Neural cell (in vitro differentiated cells): ENCODE measurements at regions not wholly inside any gene's neighbourhood (a gene's known extent, or its start where the extent isn't known, plus 50 kb on each side); places are given as distances from the start of the nearest gene placed in this dataset.

Source experiments
- H2AFZ ChIP-seq: fragments of 200-600, 300-800 bp; sonication (generic), shearing (Covaris generic); 2 replicates; pipeline ENCODE4 v1.6.0; 2014; ENCODE audit warnings: low read depth, mild to moderate bottlenecking, antibody characterized with exemption, low read length, moderate library complexity
- H3F3A ChIP-seq: fragments of 200-600 bp; shearing (Covaris generic); 2 replicates; pipeline ENCODE4 v1.6.1; 2016; ENCODE audit warnings: mild to moderate bottlenecking, moderate library complexity, mixed read lengths, antibody characterized with exemption, low read length; ENCODE audit not compliant: insufficient read depth, poor library complexity, severe bottlenecking
- H3K27ac ChIP-seq: fragments of 200-600, 300-800 bp; sonication (generic), shearing (Covaris generic); 2 replicates; pipeline ENCODE4 v1.5.1; 2014; ENCODE audit warnings: mild to moderate bottlenecking, low read length, moderate library complexity
- H3K27me3 ChIP-seq: fragments of 300-800, 200-600 bp; sonication (generic), shearing (Covaris generic); 2 replicates; pipeline ENCODE4 v1.6.0; 2014; ENCODE audit warnings: mild to moderate bottlenecking, low read depth, low read length, moderate library complexity; ENCODE audit not compliant: insufficient read depth
- H3K36me3 ChIP-seq: fragments of 300-800, 200-600 bp; sonication (generic), shearing (Covaris generic); 2 replicates; pipeline ENCODE4 v1.5.1; 2014; ENCODE audit warnings: mild to moderate bottlenecking, antibody characterized with exemption, low read length, moderate library complexity; ENCODE audit not compliant: insufficient read depth
- H3K4me2 ChIP-seq: fragments of 300-800, 200-600 bp; sonication (generic), shearing (Covaris generic); 2 replicates; pipeline ENCODE4 v1.6.0; 2014; ENCODE audit warnings: mild to moderate bottlenecking, low read length
- H3K4me3 ChIP-seq: fragments of 300-800, 200-600 bp; sonication (generic), shearing (Covaris generic); 2 replicates; pipeline ENCODE4 v1.5.1; 2014; ENCODE audit warnings: mild to moderate bottlenecking, low read length, moderate library complexity
- H3K79me2 ChIP-seq: fragments of 200-600 bp; shearing (Covaris generic); replicated peaks from 2 replicates; pipeline ENCODE4 v1.6.0; 2014; ENCODE audit warnings: mild to moderate bottlenecking, low read length, moderate library complexity; ENCODE audit not compliant: insufficient read depth
- H3K9ac ChIP-seq: fragments of 300-800, 200-600 bp; sonication (generic), shearing (Covaris generic); 2 replicates; pipeline ENCODE4 v1.6.1; 2016; ENCODE audit warnings: mild to moderate bottlenecking, low read length, mixed read lengths
- H3K9me2 ChIP-seq: fragments of 200-600 bp; shearing (Covaris generic); 2 replicates; pipeline ENCODE4 v1.6.1; 2016; ENCODE audit warnings: mild to moderate bottlenecking, low read length, mixed read lengths; ENCODE audit not compliant: insufficient read depth
- H3K9me3 ChIP-seq: fragments of 200-600, 300-800 bp; sonication (generic), shearing (Covaris generic); 2 replicates; pipeline ENCODE4 v1.6.1; 2016; ENCODE audit warnings: mild to moderate bottlenecking, mixed run types, low read length, moderate library complexity, mixed read lengths
- H4K20me1 ChIP-seq: fragments of 200-600 bp; shearing (Covaris generic); 2 replicates; pipeline ENCODE4 v1.6.1; 2016; ENCODE audit warnings: mild to moderate bottlenecking, mixed run types; ENCODE audit not compliant: insufficient read depth
- EP300 ChIP-seq: fragments of 450-650 bp; conservative IDR thresholded peaks from 2 replicates; pipeline ENCODE4 v1.6.1; 2014; ENCODE audit warnings: antibody characterized with exemption, mild to moderate bottlenecking, moderate library complexity; ENCODE audit not compliant: poor library complexity, severe bottlenecking
- EZH2 ChIP-seq: fragments of 200-600, 300-800 bp; shearing (Covaris generic), sonication (generic); IDR thresholded peaks from 2 replicates; pipeline ENCODE4 v1.6.1; 2014; ENCODE audit warnings: antibody characterized with exemption, low read length, borderline replicate concordance, mild to moderate bottlenecking; ENCODE audit not compliant: insufficient read depth, poor library complexity, severe bottlenecking
- MXI1 ChIP-seq: fragments of 450-650 bp; conservative IDR thresholded peaks from 2 replicates; pipeline ENCODE4 v1.6.1; 2014; ENCODE audit warnings: antibody characterized with exemption, mild to moderate bottlenecking; ENCODE audit not compliant: poor library complexity, severe bottlenecking
- POLR2AphosphoS5 ChIP-seq: IDR thresholded peaks from 2 replicates; pipeline ENCODE4 v1.6.1; 2012
- RAD21 ChIP-seq: fragments of 450-650 bp; conservative IDR thresholded peaks from 2 replicates; pipeline ENCODE4 v1.6.1; 2014; ENCODE audit warnings: antibody characterized with exemption, mild to moderate bottlenecking, moderate library complexity
- REST ChIP-seq: IDR thresholded peaks from 2 replicates; pipeline ENCODE4 v1.6.1; 2012; ENCODE audit warnings: borderline replicate concordance
- SMC3 ChIP-seq: fragments of 450-650 bp; conservative IDR thresholded peaks from 2 replicates; pipeline ENCODE4 v1.6.1; 2014; ENCODE audit warnings: antibody characterized with exemption, mild to moderate bottlenecking, moderate library complexity; ENCODE audit not compliant: poor library complexity
- TAF1 ChIP-seq: IDR thresholded peaks from 2 replicates; pipeline ENCODE4 v1.6.1; 2012; ENCODE audit warnings: low read depth
- TF ChIP-seq, protein P1 (sequence below): fragments of 450-650 bp; IDR thresholded peaks from 2 replicates; pipeline ENCODE4 v1.5.1; 2014; ENCODE audit warnings: antibody characterized with exemption, mild to moderate bottlenecking, moderate library complexity; ENCODE audit not compliant: poor library complexity, severe bottlenecking

- TF ChIP-seq, protein P1, sequence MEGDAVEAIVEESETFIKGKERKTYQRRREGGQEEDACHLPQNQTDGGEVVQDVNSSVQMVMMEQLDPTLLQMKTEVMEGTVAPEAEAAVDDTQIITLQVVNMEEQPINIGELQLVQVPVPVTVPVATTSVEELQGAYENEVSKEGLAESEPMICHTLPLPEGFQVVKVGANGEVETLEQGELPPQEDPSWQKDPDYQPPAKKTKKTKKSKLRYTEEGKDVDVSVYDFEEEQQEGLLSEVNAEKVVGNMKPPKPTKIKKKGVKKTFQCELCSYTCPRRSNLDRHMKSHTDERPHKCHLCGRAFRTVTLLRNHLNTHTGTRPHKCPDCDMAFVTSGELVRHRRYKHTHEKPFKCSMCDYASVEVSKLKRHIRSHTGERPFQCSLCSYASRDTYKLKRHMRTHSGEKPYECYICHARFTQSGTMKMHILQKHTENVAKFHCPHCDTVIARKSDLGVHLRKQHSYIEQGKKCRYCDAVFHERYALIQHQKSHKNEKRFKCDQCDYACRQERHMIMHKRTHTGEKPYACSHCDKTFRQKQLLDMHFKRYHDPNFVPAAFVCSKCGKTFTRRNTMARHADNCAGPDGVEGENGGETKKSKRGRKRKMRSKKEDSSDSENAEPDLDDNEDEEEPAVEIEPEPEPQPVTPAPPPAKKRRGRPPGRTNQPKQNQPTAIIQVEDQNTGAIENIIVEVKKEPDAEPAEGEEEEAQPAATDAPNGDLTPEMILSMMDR = no peak
- TF ChIP-seq EP300 (no peak), SMC3 (no peak), RAD21 (no peak), POLR2AphosphoS5 (no peak), TAF1 (no peak), EZH2 (no peak), REST (no peak), MXI1 (no peak)
- no peak overlapping the region for H2AFZ ChIP-seq
- H3K9me3 ChIP-seq = no peaks in the 10 kb centered on the region
- H3K27me3 ChIP-seq = no peaks in the 10 kb centered on the region
- no peaks in the 10 kb centered on the region for H3K9me2 ChIP-seq
- H3K79me2 ChIP-seq = no peaks in the 10 kb centered on the region
- H3K4me2 ChIP-seq = no peak overlapping the region
- no peak overlapping the region for H3K27ac ChIP-seq
- H4K20me1 ChIP-seq = no peaks in the 10 kb centered on the region
- H3F3A ChIP-seq = no peaks in the 10 kb centered on the region
- H3K36me3 ChIP-seq = no peaks in the 10 kb centered on the region
- no peak overlapping the region for H3K4me3 ChIP-seq
- H3K9ac ChIP-seq = no peak overlapping the region
Measured at GRCh38 chr6:170185175-170185978, 105.5 kb downstream of the DLL1 start.

DNA sequence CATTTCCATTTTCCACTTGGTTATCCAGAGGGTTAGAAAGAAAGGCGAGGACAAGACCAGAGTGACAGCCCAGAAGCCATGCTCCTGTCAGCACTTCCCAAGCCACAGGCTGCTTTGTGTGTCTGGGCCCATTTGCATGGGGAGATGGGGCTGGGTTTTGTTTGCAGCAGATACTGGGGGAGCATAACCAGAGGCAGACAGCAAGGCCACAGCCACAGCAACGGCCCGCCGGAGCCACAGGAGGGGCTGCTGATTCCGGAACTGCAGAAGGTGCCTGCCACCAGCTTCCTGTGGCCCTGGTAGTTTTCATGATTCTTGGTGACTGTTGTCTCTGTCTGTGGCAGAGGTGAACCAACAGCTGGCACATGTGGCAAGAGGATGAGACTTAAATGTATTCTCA is 106.6 kb downstream of the DLL1 start:
- no peaks in the 10 kb centered on the region for H3K9me2 ChIP-seq
- H3F3A ChIP-seq = no peaks in the 10 kb centered on the region
- no peak overlapping the region for H3K27ac ChIP-seq
- no peak overlapping the region for H3K4me2 ChIP-seq
- no peak for TF ChIP-seq EZH2
- no peak for TF ChIP-seq TAF1
- TF ChIP-seq, protein P1 = no peak
- TF ChIP-seq SMC3 = no peak
- no peak for TF ChIP-seq MXI1
- TF ChIP-seq RAD21 = no peak
- no peak for TF ChIP-seq REST
- TF ChIP-seq POLR2AphosphoS5 = no peak
- TF ChIP-seq EP300 = no peak
- H4K20me1 ChIP-seq = no peaks in the 10 kb centered on the region
- no peaks in the 10 kb centered on the region for H3K27me3 ChIP-seq
- H3K79me2 ChIP-seq = no peaks in the 10 kb centered on the region
- no peak overlapping the region for H3K9ac ChIP-seq
- H3K36me3 ChIP-seq = no peaks in the 10 kb centered on the region
- no peak overlapping the region for H2AFZ ChIP-seq
- H3K4me3 ChIP-seq = no peak overlapping the region
- no peaks in the 10 kb centered on the region for H3K9me3 ChIP-seq
